ENCODE measurements at regions not wholly inside any gene's neighbourhood (a gene's known extent, or its start where the extent isn't known, plus 50 kb on each side); places are given as distances from the start of the nearest gene placed in this dataset.

DNA sequence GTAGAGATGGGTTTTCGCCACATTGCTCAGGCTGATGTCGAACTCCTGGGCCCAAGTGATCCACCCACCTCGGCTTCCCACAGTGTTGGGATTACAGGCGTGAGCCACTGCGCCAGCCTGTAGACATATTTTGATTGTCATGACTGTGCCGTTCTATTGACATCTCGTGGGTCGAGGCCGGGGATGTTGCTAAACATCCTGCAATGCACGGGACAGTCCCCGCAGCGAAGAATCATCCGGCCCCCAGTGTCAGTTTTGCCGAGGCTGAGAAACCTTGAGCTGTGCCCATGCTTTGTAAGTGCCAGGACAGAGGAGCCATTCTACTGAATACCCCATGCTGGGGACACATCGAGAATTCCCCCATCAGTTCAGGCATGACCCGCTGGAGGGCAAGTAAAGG is 69.1 kb upstream of the GSE1 start:
- Histone ChIP-seq H3K4me3 (ENCODE audit: low read length) (no peak overlapping the region), H3K27ac (ENCODE audit: low read depth, low read length) (no peak overlapping the region), H3K9ac (ENCODE audit: low read length) (no peak overlapping the region), H3K36me3 (ENCODE audit: control insufficient read depth, insufficient read depth, low read length) (no peaks in the 10 kb centered on the region), H3K4me1 (ENCODE audit: control insufficient read depth, insufficient read depth, low read length) (peaks cover 10% of the 10 kb centered on the region), H3K27me3 (ENCODE audit: control insufficient read depth, insufficient read depth, low read length) (no peaks in the 10 kb centered on the region)

DNA sequence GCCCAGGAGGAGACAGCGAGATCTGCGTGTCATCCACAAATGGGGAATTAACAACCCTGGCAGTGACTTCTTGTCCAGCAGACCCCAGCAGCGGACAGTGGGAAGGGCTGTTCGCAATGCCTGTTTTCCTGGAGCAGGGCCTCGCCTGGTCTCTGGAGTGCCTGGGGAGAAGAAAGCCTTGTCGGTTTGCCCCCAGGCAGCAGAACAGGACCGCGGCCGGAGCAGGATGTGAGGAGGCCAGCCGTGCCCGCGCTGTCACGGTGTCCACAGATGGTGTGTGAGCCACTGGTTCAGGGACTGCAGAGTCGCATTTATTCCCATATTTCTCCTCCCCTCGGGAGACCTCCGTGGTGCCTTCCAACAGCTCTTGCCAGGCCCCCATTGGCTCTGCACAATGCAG is 68.5 kb upstream of the GSE1 start:
- Histone ChIP-seq H3K27me3 (ENCODE audit: control insufficient read depth, insufficient read depth, low read length) (no peaks in the 10 kb centered on the region), H3K4me1 (ENCODE audit: control insufficient read depth, insufficient read depth, low read length) (peaks cover 10% of the 10 kb centered on the region), H3K9ac (ENCODE audit: low read length) (no peak overlapping the region), H3K36me3 (ENCODE audit: control insufficient read depth, insufficient read depth, low read length) (no peaks in the 10 kb centered on the region), H3K27ac (ENCODE audit: low read depth, low read length) (no peak overlapping the region), H3K4me3 (ENCODE audit: low read length) (no peak overlapping the region)

DNA sequence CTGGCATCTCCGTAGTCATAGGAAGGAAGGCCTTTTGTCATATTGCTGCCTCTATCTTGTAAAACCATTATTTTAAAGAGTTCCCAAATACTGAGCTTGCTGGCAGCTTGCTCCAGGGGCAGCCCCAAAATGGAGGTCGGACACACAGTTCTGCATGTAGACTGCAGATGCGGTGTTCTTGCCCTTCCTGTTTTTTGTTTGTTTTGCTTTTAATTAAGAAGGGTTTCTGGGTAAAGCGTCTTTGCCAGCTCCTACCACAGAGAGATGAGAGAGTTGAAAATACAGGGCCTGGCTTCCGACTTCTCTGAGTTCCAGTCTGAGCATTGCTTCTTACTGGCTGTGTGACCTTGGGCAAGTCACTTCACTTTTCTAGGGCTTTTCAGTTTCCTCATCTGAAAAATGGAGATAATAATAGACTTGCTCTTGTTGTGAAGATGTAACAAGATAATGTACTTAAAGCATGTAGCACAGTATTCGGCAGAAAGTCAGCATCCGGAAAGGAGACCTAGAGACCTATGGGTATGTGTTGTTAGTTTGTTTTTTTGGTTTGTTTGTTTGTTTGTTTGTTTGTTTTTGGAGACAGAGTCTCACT is 67.8 kb upstream of the GSE1 start:
- H3K36me3 ChIP-seq (ENCODE audit: control insufficient read depth, insufficient read depth, low read length) = no peaks in the 10 kb centered on the region
- no peak overlapping the region for H3K27ac ChIP-seq (ENCODE audit: low read depth, low read length)
- H3K4me3 ChIP-seq (ENCODE audit: low read length) = no peak overlapping the region
- peaks cover 10% of the 10 kb centered on the region for H3K4me1 ChIP-seq (ENCODE audit: control insufficient read depth, insufficient read depth, low read length)
- H3K27me3 ChIP-seq (ENCODE audit: control insufficient read depth, insufficient read depth, low read length) = no peaks in the 10 kb centered on the region
- no peak overlapping the region for H3K9ac ChIP-seq (ENCODE audit: low read length)

DNA sequence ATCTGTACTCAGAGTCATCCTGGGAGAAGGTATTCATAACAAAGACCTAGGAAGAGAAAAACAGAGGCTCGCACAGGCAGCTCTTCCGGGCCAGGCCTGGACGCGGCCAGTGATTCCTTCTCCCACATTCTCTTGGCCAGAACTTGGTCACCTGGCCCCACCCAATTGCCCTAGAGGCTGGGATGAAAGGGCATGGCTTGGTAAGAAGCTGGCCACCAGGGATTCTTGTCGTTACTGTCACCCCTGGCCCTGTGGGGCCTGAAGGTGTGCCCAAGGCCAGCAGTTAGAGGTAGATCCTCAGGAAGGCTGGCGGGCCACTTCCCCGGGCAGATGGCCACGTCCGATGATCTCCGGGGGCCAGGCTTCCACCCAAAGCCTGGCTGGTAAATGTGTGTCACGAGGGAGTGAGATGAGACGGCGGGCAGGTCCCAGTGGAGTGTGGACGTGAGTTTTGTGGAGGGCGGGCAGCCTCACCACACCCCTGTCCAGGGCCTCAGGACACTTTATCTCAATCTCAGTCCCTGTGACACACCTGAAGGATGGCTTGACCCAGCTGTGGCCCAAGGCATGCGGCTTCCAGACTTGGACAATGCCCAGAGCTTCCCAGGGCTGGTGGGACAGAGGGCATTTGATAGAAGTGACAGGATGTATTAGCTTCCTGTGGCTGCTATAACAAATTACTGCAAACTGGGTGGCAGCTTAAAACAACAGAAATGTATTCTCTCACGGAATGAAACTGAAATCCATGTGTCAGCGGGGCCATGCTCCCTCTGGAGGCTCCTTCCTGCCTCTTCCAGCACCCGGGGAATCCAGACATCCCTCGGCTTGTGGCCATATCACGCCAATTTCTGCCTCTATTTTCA is 66.3 kb upstream of the GSE1 start:
- H3K27me3 ChIP-seq (ENCODE audit: control insufficient read depth, insufficient read depth, low read length) = no peaks in the 10 kb centered on the region
- no peaks in the 10 kb centered on the region for H3K36me3 ChIP-seq (ENCODE audit: control insufficient read depth, insufficient read depth, low read length)
- no peak overlapping the region for H3K9ac ChIP-seq (ENCODE audit: low read length)
- peaks cover 6% of the 10 kb centered on the region for H3K4me1 ChIP-seq (ENCODE audit: control insufficient read depth, insufficient read depth, low read length)
- no peak overlapping the region for H3K27ac ChIP-seq (ENCODE audit: low read depth, low read length)
- H3K4me3 ChIP-seq (ENCODE audit: low read length) = no peak overlapping the region

DNA sequence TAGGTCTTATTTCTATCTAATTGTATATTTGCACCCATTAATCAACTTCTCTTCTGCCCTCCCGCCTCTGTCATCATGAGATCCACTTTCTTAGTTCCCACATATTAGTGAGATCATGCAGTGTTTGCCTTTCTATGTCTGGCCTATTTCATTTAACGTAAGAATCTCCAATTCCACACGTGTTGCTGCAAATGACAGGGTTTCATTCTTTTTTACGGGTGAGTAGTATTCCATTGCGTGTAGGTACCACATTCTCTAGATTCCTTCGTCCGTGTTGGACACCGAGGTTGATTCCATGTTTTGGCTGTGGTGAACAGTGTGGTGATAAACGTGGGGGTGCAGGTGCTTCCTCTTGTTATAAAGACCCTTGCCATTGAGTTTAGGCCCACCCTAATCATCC is 64.7 kb upstream of the GSE1 start:
- H3K9ac ChIP-seq (ENCODE audit: low read length) = no peak overlapping the region
- H3K36me3 ChIP-seq (ENCODE audit: control insufficient read depth, insufficient read depth, low read length) = no peaks in the 10 kb centered on the region
- no peaks in the 10 kb centered on the region for H3K27me3 ChIP-seq (ENCODE audit: control insufficient read depth, insufficient read depth, low read length)
- H3K4me3 ChIP-seq (ENCODE audit: low read length) = no peak overlapping the region
- no peak overlapping the region for H3K27ac ChIP-seq (ENCODE audit: low read depth, low read length)
- no peaks in the 10 kb centered on the region for H3K4me1 ChIP-seq (ENCODE audit: control insufficient read depth, insufficient read depth, low read length)

DNA sequence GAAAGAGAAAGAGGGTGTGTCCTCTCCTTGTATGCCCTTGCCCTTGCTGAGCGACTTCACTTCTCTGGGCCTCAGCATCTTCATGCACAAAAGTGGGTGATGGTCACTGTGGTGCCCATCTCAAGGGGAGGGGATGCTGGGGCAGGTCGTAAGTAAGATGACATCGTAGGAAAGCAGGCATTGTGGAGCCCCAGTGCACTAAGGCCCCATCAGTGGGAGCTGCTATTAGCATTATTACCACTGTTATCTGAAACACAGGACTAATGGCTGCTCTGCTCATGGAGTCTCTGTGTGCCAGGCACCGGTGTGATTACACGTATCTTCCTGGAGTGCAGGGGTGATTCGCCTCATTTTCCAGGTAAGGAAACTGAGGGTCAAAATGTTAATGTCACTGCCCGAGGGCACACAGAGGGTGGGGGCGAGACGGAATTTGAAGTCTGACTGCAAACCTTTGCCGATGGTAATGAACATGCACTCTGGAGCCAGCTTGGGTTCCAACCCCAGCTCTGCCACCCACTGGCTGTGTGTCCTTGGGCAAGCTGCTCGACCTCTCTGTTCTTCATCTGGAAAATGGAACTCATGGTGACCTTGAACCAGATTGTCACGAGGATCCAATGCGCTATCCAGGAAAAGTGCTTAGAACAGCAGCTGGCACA is 63.2 kb upstream of the GSE1 start:
- H3K27me3 ChIP-seq (ENCODE audit: control insufficient read depth, insufficient read depth, low read length) = no peaks in the 10 kb centered on the region
- H3K4me1 ChIP-seq (ENCODE audit: control insufficient read depth, insufficient read depth, low read length) = no peaks in the 10 kb centered on the region
- no peak overlapping the region for H3K4me3 ChIP-seq (ENCODE audit: low read length)
- H3K36me3 ChIP-seq (ENCODE audit: control insufficient read depth, insufficient read depth, low read length) = no peaks in the 10 kb centered on the region
- no peak overlapping the region for H3K27ac ChIP-seq (ENCODE audit: low read depth, low read length)
- H3K9ac ChIP-seq (ENCODE audit: low read length) = no peak overlapping the region

DNA sequence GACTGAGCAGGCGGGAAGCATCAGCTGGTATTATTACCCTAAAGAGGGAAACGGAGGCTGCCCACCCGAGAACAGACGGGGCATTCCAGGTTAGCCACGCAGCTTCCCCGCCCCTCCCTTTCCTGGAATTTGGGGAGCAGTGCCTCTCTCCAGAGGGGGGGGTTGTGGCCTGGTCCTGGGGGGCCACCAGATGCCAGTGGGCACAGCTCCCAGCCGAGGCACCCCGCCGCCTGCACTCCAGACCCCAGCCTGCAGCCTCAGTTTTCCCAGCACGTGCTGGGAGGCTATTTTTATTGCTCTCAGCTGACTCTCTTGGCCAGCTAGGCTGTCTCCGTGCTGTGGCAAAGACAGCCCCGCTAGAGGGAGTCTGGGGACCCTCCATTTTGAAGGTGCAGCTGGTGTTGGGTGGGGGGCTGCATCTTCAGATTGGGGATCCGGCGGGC is 62.7 kb upstream of the GSE1 start:
- H3K27me3 ChIP-seq (ENCODE audit: control insufficient read depth, insufficient read depth, low read length) = no peaks in the 10 kb centered on the region
- no peaks in the 10 kb centered on the region for H3K36me3 ChIP-seq (ENCODE audit: control insufficient read depth, insufficient read depth, low read length)
- H3K27ac ChIP-seq (ENCODE audit: low read depth, low read length) = no peak overlapping the region
- no peaks in the 10 kb centered on the region for H3K4me1 ChIP-seq (ENCODE audit: control insufficient read depth, insufficient read depth, low read length)
- H3K9ac ChIP-seq (ENCODE audit: low read length) = no peak overlapping the region
- H3K4me3 ChIP-seq (ENCODE audit: low read length) = no peak overlapping the region

DNA sequence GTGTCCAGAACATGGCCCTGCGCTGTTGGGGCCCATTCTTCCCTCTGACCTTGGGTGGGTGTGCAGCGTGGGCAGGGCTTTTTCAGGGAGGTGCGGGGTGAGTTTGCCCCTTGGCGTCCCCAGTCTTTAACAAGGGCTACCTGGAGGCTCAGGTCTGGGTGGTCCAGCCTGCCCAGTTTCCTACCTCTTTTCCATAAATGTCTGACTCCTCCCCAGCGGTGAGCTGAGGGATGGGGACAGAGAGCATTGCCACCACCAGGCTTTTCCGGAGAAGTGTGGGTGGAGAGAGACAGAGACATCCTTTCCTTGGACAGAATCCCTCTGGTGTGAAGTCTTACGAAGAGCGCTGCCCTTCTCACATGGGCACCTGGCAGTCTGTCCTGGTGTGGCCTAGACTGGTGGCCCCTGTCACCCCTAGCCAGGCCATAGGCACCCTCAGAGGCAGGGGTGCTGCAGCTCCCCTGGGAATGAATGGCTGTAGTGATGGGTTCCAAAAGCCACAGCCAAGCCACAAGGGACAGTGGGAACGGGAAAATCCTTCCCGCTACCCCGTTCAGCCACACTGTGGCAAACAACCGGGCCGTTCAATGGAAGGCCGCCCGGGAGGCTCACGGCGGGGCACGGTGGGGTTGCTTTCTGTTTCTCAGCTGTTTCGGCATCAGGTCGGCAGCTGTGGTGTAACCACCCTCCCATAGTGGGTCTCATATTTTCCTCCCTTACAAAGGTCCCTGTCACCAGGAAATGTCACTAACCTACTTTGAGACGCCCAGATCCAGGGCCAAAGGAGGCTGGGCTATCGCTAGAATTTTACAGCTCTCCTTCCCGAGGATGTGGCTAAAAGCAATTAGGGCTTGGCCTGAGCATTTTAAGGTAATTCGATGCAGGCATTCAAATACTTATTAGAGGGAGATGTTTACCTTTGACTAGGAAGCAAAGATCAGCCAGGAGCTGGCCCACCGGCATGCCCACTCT is 61.9 kb upstream of the GSE1 start:
- H3K27ac ChIP-seq (ENCODE audit: low read depth, low read length) = no peak overlapping the region
- no peaks in the 10 kb centered on the region for H3K36me3 ChIP-seq (ENCODE audit: control insufficient read depth, insufficient read depth, low read length)
- no peak overlapping the region for H3K9ac ChIP-seq (ENCODE audit: low read length)
- no peak overlapping the region for H3K4me3 ChIP-seq (ENCODE audit: low read length)
- H3K4me1 ChIP-seq (ENCODE audit: control insufficient read depth, insufficient read depth, low read length) = no peaks in the 10 kb centered on the region
- no peaks in the 10 kb centered on the region for H3K27me3 ChIP-seq (ENCODE audit: control insufficient read depth, insufficient read depth, low read length)

DNA sequence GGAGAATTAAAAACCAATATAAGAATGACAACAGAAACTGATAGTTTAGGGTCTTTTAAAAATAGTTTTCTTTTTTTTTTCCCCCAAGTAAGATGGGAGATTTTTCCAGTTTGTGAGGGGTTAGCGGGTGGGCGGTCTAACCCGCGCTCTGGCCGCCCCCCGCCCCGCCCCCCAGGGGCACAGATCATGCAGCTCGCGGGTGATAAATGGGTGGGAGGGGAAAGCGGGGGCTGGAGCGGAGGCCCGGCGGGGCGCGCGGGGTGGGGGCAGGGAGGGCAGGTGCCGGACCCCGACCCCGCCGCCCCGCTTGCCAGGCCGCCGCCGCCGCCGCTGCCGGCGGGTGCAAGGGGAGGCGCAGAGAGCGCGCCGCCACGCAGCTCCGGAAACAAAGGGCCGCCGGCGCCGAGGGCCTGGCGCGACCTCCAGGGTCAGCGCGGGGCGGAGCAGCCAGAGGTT is 60.1 kb upstream of the GSE1 start:
- Histone ChIP-seq H3K36me3 (ENCODE audit: control insufficient read depth, insufficient read depth, low read length) (no peaks in the 10 kb centered on the region), H3K4me1 (ENCODE audit: control insufficient read depth, insufficient read depth, low read length) (peaks cover 9% of the 10 kb centered on the region), H3K9ac (ENCODE audit: low read length) (no peak overlapping the region), H3K4me3 (ENCODE audit: low read length) (peak overlapping the region; percentile 84), H3K27ac (ENCODE audit: low read depth, low read length) (peak overlapping the region; percentile 76), H3K27me3 (ENCODE audit: control insufficient read depth, insufficient read depth, low read length) (no peaks in the 10 kb centered on the region)

DNA sequence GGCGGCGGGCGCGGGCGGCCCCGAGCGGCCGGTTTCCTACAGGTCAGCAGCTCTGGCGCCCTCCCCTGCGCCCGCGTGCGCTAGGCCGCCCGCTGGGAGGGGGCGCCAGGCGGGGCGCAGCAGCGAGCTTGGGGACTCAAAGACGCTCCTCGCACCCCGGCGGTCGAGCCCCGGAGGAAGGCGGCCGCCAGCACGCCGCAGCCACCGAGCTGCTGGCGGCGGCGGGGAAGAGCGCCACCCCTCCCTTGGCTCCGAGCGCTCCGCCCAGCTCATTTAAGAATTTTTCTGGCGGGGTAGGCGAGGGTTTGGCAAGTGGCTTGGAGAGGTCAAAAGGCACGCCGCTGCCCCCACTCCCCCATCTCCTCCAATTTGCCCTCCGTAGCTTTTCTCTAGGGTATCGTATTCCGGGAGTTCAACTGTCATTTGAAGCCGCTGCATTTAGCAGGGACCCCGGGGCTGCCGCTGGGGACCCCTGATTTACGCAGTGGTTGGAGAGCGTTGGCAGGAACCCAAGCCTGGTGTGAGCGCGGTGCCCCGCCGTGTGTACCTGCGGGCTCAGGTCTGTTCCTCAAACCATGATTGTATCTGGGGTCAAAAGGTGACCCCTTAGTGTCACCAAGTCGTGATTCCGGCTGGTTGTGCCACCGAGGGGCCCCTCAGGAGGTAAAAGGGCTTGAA is 59.5 kb upstream of the GSE1 start:
- H3K36me3 ChIP-seq (ENCODE audit: control insufficient read depth, insufficient read depth, low read length) = no peaks in the 10 kb centered on the region
- peak overlapping the region; percentile 54 for H3K9ac ChIP-seq (ENCODE audit: low read length)
- H3K4me1 ChIP-seq (ENCODE audit: control insufficient read depth, insufficient read depth, low read length) = peaks cover 14% of the 10 kb centered on the region
- H3K4me3 ChIP-seq (ENCODE audit: low read length) = peak overlapping the region; percentile 84
- H3K27me3 ChIP-seq (ENCODE audit: control insufficient read depth, insufficient read depth, low read length) = no peaks in the 10 kb centered on the region
- H3K27ac ChIP-seq (ENCODE audit: low read depth, low read length) = peak overlapping the region; percentile 76

DNA sequence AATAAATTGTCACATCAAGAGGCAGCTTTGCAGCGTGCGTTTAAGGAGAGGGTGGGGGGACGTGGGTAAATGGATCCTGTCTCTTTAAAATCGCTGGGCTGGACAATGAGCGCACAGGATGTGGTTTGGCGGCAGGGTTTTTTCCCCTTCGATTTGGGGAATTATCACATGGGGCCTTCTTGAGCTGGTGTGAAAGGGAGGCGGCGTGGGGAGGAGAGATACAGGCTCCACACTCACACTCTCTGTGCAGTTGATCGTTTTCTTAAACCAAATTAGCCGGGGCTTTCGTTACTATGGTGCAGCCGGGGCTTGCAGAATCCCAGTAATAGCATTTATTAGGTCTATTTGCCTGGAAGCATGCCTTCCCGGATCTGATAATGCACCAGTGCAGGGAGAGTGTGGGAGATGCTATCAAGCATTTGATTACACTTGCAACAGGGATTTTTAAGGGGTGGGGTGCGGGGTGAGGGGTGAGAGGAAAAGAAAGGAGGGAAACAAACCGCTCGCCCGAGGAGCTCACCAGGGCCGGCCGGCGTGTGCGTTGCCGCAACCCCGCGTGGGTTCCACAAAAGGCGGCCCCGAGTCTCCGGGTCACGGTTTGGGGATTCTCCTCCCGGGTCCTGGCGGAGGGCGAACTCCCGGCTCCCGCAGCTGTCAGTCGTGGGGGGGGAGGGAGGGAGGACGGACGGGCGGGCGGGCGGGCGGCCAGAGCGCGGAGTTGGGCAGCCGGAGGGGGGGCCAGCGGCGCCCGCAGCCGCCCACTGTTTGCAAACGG is 58.8 kb upstream of the GSE1 start:
- Histone ChIP-seq H3K27me3 (ENCODE audit: control insufficient read depth, insufficient read depth, low read length) (no peaks in the 10 kb centered on the region), H3K4me3 (ENCODE audit: low read length) (peak overlapping the region; percentile 84), H3K36me3 (ENCODE audit: control insufficient read depth, insufficient read depth, low read length) (no peaks in the 10 kb centered on the region), H3K4me1 (ENCODE audit: control insufficient read depth, insufficient read depth, low read length) (peaks cover 14% of the 10 kb centered on the region), H3K9ac (ENCODE audit: low read length) (peak overlapping the region; percentile 54), H3K27ac (ENCODE audit: low read depth, low read length) (peak overlapping the region; percentile 80)
